ENCODE measurements at regions not wholly inside any gene's neighbourhood (a gene's known extent, or its start where the extent isn't known, plus 50 kb on each side); places are given as distances from the start of the nearest gene placed in this dataset.

GRCh38 chr15:69910514-69910913 lies 187.2 kb downstream of the TLE3 start:
- Histone ChIP-seq H3K4me3 (no peak overlapping the region), H3K27ac (no peak overlapping the region), H3K4me1 (no peaks in the 10 kb centered on the region), H3K4me2 (no peak overlapping the region), H3K9me3 (no peaks in the 10 kb centered on the region)
- FAIRE-seq: no peak
- no peak for DNase-seq (ENCODE audit: low read depth in 1 of 2, low spot score in 1 of 2)
- WGBS (ENCODE audit: missing lambda C conversion rate): 50% methylated on average over 2 of the region's 2 CpGs
- ChIA-PET POLR2A (no interaction called here), CTCF (interaction anchor here (1.0 to 1.4 kb wide), 2 partner anchors 11 to 14 kb away, joined by 4 read pairs; no protein-coding TSS in a partner anchor)
- ATAC-seq: no peak
- TF ChIP-seq E2F6 (IDR thresholded peaks at IDR 0.05; ENCODE audit: borderline replicate concordance, low read depth): no peak
- TF ChIP-seq TFCP2L1 (CRISPR knock-in tag; IDR thresholded peaks at IDR 0.05): no peak
- no peak for TF ChIP-seq KDM5A (IDR thresholded peaks at IDR 0.05)
- TF ChIP-seq BHLHE40 (IDR thresholded peaks at IDR 0.05; ENCODE audit: low read depth, low read length): no peak
- no peak for TF ChIP-seq SMC3 (IDR thresholded peaks at IDR 0.05)
- TF ChIP-seq, protein P1, sequence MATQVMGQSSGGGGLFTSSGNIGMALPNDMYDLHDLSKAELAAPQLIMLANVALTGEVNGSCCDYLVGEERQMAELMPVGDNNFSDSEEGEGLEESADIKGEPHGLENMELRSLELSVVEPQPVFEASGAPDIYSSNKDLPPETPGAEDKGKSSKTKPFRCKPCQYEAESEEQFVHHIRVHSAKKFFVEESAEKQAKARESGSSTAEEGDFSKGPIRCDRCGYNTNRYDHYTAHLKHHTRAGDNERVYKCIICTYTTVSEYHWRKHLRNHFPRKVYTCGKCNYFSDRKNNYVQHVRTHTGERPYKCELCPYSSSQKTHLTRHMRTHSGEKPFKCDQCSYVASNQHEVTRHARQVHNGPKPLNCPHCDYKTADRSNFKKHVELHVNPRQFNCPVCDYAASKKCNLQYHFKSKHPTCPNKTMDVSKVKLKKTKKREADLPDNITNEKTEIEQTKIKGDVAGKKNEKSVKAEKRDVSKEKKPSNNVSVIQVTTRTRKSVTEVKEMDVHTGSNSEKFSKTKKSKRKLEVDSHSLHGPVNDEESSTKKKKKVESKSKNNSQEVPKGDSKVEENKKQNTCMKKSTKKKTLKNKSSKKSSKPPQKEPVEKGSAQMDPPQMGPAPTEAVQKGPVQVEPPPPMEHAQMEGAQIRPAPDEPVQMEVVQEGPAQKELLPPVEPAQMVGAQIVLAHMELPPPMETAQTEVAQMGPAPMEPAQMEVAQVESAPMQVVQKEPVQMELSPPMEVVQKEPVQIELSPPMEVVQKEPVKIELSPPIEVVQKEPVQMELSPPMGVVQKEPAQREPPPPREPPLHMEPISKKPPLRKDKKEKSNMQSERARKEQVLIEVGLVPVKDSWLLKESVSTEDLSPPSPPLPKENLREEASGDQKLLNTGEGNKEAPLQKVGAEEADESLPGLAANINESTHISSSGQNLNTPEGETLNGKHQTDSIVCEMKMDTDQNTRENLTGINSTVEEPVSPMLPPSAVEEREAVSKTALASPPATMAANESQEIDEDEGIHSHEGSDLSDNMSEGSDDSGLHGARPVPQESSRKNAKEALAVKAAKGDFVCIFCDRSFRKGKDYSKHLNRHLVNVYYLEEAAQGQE (IDR thresholded peaks at IDR 0.05): no peak
- TF ChIP-seq MAFK (IDR thresholded peaks at IDR 0.05; ENCODE audit: partially characterized antibody): no peak
- no peak for TF ChIP-seq ZC3H11A (IDR thresholded peaks at IDR 0.05)
- TF ChIP-seq, protein P2, sequence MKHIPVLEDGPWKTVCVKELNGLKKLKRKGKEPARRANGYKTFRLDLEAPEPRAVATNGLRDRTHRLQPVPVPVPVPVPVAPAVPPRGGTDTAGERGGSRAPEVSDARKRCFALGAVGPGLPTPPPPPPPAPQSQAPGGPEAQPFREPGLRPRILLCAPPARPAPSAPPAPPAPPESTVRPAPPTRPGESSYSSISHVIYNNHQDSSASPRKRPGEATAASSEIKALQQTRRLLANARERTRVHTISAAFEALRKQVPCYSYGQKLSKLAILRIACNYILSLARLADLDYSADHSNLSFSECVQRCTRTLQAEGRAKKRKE (CRISPR knock-in tag; IDR thresholded peaks at IDR 0.05; ENCODE audit: low read depth): no peak
- no peak for TF ChIP-seq RFX5 (IDR thresholded peaks at IDR 0.05)

DNA sequence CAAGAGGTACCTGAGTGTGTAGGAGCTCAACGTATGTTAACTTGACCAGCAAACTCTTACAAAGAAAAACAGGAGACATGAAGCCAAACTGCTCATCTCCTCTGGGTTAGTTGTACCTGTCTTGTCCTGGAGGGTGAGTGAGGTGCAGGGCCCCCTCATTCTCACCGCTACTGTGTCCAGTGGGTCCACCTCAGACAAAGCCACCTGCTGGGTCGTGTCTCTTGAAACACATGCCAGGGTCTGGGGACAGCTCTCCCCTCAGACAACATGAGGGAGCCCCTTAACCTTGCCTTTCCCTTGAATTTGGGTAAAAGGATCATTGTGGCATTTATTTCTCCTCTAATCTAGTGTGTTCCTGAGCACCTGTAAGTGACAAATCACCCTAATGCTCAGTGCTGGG lies 185.6 kb downstream of the TLE3 start:
- DNase-seq (ENCODE audit: low read depth in 1 of 2, low spot score in 1 of 2) (no peak), ATAC-seq (no peak), FAIRE-seq (no peak)
- WGBS (ENCODE audit: missing lambda C conversion rate): 26% methylated on average over 3 of the region's 3 CpGs
- TF ChIP-seq TFCP2L1 (CRISPR knock-in tag; IDR thresholded peaks at IDR 0.05) (no peak), PBX3 (IDR thresholded peaks at IDR 0.05) (no peak), TP53 (CRISPR knock-in tag; IDR thresholded peaks at IDR 0.05) (no peak), MAFK (IDR thresholded peaks at IDR 0.05; ENCODE audit: partially characterized antibody) (no peak), POLR2A (IDR thresholded peaks at IDR 0.05; ENCODE audit: low read length) (no peak), RNF2 (IDR thresholded peaks at IDR 0.05; ENCODE audit: borderline replicate concordance, low read depth) (no peak), ZC3H11A (IDR thresholded peaks at IDR 0.05) (no peak), MYC (IDR thresholded peaks at IDR 0.05; ENCODE audit: borderline replicate concordance, low read length) (no peak), MAZ (IDR thresholded peaks at IDR 0.05; ENCODE audit: borderline replicate concordance, low read depth, low read length) (no peak)
- no peaks in the 10 kb centered on the region for H3K4me1 ChIP-seq
- H3K9me3 ChIP-seq: no peaks in the 10 kb centered on the region
- H3K27ac ChIP-seq: no peak overlapping the region
- H3K4me3 ChIP-seq: no peak overlapping the region
- no peak overlapping the region for H3K4me2 ChIP-seq
- POLR2A ChIA-PET: no interaction called here
- CTCF ChIA-PET: interaction anchor here (1.2 to 1.5 kb wide), 3 partner anchors 12 to 451 kb away, joined by 3 to 4 read pairs (median 3); no protein-coding TSS in a partner anchor

- H3K9me3 ChIP-seq: no peaks in the 10 kb centered on the region
- H3K4me1 ChIP-seq: no peaks in the 10 kb centered on the region
- no peak overlapping the region for H3K4me3 ChIP-seq
- no peak overlapping the region for H3K27ac ChIP-seq
- no peak for FAIRE-seq
- TF ChIP-seq TP53 (CRISPR knock-in tag; IDR thresholded peaks at IDR 0.05): no peak
- TF ChIP-seq GATA3 (IDR thresholded peaks at IDR 0.05; ENCODE audit: borderline replicate concordance): no peak
- no peak for TF ChIP-seq SMC3 (IDR thresholded peaks at IDR 0.05)
- no peak for TF ChIP-seq ZC3H11A (IDR thresholded peaks at IDR 0.05)
- TF ChIP-seq KDM1A (IDR thresholded peaks at IDR 0.05; ENCODE audit: low read depth): no peak
- TF ChIP-seq ESRRA (IDR thresholded peaks at IDR 0.05; ENCODE audit: borderline replicate concordance, low read length): no peak
- H3K4me2 ChIP-seq: no peak overlapping the region
- WGBS (ENCODE audit: missing lambda C conversion rate): 72% methylated on average over 9 of the region's 9 CpGs
- no peak for DNase-seq (ENCODE audit: low read depth in 1 of 2, low spot score in 1 of 2)
- ATAC-seq: no peak
- ChIA-PET POLR2A (no interaction called here), CTCF (no interaction called here)
Measured at GRCh38 chr15:69914040-69914439, 183.7 kb downstream of the TLE3 start.
